ENCODE measurements at regions not wholly inside any gene's neighbourhood (a gene's known extent, or its start where the extent isn't known, plus 50 kb on each side); places are given as distances from the start of the nearest gene placed in this dataset.

GRCh38 chr10:101286248-101287046 lies 57.2 kb upstream of the LBX1 start:
- TF ChIP-seq ZFX (IDR thresholded peaks at IDR 0.05; ENCODE audit: borderline replicate concordance) (no peak), CTCF (IDR thresholded peaks at IDR 0.05) (no peak)

DNA sequence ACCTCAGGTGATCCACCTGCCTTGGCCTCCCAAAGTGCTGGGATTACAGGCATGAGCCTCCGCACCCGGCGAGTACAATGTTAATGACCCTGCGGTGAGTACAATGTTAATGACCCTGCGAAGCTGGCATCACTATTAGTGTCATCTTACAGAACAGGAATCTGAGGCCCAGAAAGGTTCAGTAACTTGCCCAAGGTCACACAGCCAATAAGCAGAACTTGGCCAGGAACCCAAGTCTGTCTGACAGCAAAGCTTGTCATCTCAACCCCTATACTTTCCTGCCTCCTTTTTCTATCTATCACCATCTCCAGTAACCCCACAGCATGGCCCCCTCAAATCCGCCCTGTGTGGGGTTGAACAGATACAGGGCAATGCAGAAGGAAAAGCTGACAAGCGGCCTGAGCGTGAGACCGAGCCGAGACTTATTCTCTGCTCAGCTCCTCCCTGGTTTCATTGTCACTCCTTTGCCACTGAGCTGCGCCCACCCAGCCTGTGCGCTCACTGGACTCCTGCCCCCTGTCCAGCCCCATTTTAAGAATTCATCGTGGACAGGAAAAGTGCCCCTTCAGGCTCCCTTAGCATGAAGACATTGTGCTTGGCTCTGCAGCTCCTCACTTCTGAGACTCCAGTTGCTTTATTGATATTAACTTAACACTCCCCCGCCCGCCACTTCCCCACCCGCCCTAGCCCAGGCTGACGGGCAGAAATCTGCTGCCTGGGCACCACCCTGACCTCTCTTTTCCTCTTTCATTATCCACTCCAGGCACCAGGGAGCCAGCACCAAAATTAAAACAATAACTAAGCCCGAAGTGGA lies 58.1 kb upstream of the LBX1 start:
- H3K27ac ChIP-seq, result no peak overlapping the region
- TF ChIP-seq ZFX (IDR thresholded peaks at IDR 0.05; ENCODE audit: borderline replicate concordance) (no peak), CTCF (IDR thresholded peaks at IDR 0.05) (no peak)

More at GRCh38 chr10:101286248-101287046, 57.2 kb upstream of the LBX1 start:
- no peak overlapping the region for H3K27ac ChIP-seq

DNA sequence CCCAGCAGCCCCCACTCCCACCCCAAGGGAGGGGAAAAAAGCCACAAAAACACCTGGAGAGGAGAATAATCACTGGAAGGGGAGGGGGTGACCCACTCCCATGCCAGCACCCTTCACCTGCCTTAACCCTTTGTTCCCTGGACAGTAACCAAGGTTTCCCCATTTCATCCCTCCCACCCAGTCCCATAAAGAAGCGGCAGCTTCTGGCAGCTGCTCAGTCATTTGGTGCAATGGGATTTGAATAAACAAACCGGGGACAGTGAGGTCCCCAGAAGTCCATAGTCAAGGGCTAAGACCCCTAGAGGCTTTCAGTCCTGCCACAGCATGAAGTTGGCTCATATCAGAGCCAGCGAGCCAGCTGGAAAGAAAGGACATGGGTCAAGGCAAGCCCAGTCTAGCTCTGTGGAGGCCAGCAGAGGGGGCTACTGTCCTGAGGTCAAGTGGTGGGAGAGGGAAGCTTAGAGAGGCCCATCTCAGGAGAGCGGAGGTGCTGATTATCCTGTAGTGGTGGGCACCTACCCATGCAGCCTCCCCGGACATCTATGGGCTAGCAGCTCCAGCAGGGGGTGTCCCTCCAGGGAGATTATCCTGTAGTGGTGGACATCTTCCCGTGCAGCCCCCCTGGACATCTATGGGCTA lies 58.9 kb upstream of the LBX1 start:
- TF ChIP-seq ZFX (IDR thresholded peaks at IDR 0.05; ENCODE audit: borderline replicate concordance) (no peak), CTCF (IDR thresholded peaks at IDR 0.05) (peak; percentile 10; the same call in 1 of the 2 replicates)
- no peak overlapping the region for H3K27ac ChIP-seq

GRCh38 chr10:101289541-101289940 lies 60.3 kb upstream of the LBX1 start:
- TF ChIP-seq CTCF (IDR thresholded peaks at IDR 0.05) (no peak), ZFX (IDR thresholded peaks at IDR 0.05; ENCODE audit: borderline replicate concordance) (no peak)
- no peak overlapping the region for H3K27ac ChIP-seq

- H3K27ac ChIP-seq, result no peak overlapping the region
- TF ChIP-seq CTCF (IDR thresholded peaks at IDR 0.05), result no peak
- TF ChIP-seq ZFX (IDR thresholded peaks at IDR 0.05; ENCODE audit: borderline replicate concordance), result no peak
Measured at GRCh38 chr10:101290431-101290830, 61.2 kb upstream of the LBX1 start.

DNA sequence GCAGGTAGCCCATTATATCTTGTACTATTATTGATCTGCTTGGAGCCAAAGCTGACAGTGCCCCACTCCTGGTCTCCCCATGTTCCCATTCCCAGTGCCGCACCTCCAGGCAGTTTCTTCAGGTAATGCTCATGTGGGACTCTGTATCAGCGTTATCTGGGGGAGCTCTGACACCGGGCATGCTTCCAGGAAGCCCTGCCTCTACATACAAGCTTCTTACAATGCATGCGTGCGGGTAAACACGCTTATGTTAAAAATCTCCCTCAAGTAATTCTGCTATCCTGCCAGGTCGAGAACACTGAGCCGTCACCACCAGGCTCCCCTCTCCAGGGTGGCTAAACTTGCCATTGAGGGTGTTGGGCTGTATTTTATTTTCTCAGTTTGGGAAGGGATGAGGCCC lies 61.6 kb upstream of the LBX1 start:
- TF ChIP-seq ZFX (IDR thresholded peaks at IDR 0.05; ENCODE audit: borderline replicate concordance), result no peak
- no peak for TF ChIP-seq CTCF (IDR thresholded peaks at IDR 0.05)
- H3K27ac ChIP-seq, result no peak overlapping the region
